Left lung (tissue), 4 donors: ENCODE measurements at regions not wholly inside any gene's neighbourhood (a gene's known extent, or its start where the extent isn't known, plus 50 kb on each side); places are given as distances from the start of the nearest gene placed in this dataset.

Experiments used
- ATAC-seq: fragments of 200-7000 bp; cut with Tn5 transposase; one replicate; pipeline ENCODE4 v1.9.1; 2020; ENCODE audit warnings: moderate library complexity
- DNase-seq, 4 donors: peaks; one replicate each; pipeline ENCODE4 v3.0.0-alpha.2; 2013 to 2020
- H3K27ac ChIP-seq, 2 donors: fragments of 200-600 bp; sonication (generic) in 1 of 2; one replicate each; pipeline versions ENCODE4 v1.5.0 to v1.8.0; 2020 to 2021
- H3K27me3 ChIP-seq, 2 donors: fragments of 200-600 bp; sonication (generic) in 1 of 2; one replicate each; pipeline versions ENCODE4 v1.5.0 to v1.8.0; 2020 to 2021
- H3K36me3 ChIP-seq, 2 donors: fragments of 200-600 bp; sonication (generic) in 1 of 2; one replicate each; pipeline versions ENCODE4 v1.5.0 to v1.8.0; 2020 to 2021
- H3K4me1 ChIP-seq, 2 donors: fragments of 200-600 bp; one replicate each; pipeline ENCODE4 v1.8.0; 2021
- H3K4me3 ChIP-seq, 2 donors: fragments of 200-600 bp; sonication (generic) in 1 of 2; one replicate each; pipeline versions ENCODE4 v1.5.0 to v1.8.0; 2020 to 2021; ENCODE audit warnings: mild to moderate bottlenecking in 1 of 2
- H3K9me3 ChIP-seq, 2 donors: fragments of 200-600 bp; sonication (generic) in 1 of 2; one replicate each; pipeline versions ENCODE4 v1.5.0 to v1.8.0; 2020 to 2021
- CTCF ChIP-seq, 2 donors: fragments of 200-600 bp; sonication (generic) in 1 of 2; IDR thresholded peaks; one replicate each; pipeline versions ENCODE4 v1.5.0 to v1.8.0; 2021; ENCODE audit warnings: antibody characterized with exemption in 2 of 2
- intact Hi-C, 2 donors: fragments of 100-400 bp; cut with DNase I; formaldehyde crosslinking; loops; one replicate each; pipeline versions ENCODE4 v1.11.2 to v1.14.2; 2022
- donor health status: DM: no; HTN: yes; CAD: no.
- donor health status: DM: no; HTN: no; CAD: no.

- DNase-seq (no peak), ATAC-seq (no peak)
- H3K36me3 ChIP-seq: no peaks in the 10 kb centered on the region
- no peak for TF ChIP-seq CTCF (IDR thresholded peaks at IDR 0.05)
- H3K4me3 ChIP-seq: no peak overlapping the region
- H3K4me1 ChIP-seq: no peaks in the 10 kb centered on the region
- intact Hi-C loops: no loop called here
- H3K9me3 ChIP-seq: no peaks in the 10 kb centered on the region
- no peak overlapping the region for H3K27ac ChIP-seq
- H3K27me3 ChIP-seq: no peaks in the 10 kb centered on the region
Measured at GRCh38 chr3:163045945-163046344, 1549.3 kb downstream of the OTOL1 start.

GRCh38 chr3:163048881-163049280, 1552.3 kb downstream of the OTOL1 start:
- no peak overlapping the region for H3K4me3 ChIP-seq
- intact Hi-C loops: no loop called here
- H3K27ac ChIP-seq: no peak overlapping the region
- H3K27me3 ChIP-seq: no peaks in the 10 kb centered on the region
- no peaks in the 10 kb centered on the region for H3K9me3 ChIP-seq
- H3K36me3 ChIP-seq: no peaks in the 10 kb centered on the region
- DNase-seq: no peak
- no peak for TF ChIP-seq CTCF (IDR thresholded peaks at IDR 0.05)
- no peaks in the 10 kb centered on the region for H3K4me1 ChIP-seq
- no peak for ATAC-seq

GRCh38 chr3:163056874-163057497, 1560.4 kb downstream of the OTOL1 start:
- H3K4me1 ChIP-seq: no peaks in the 10 kb centered on the region
- no peaks in the 10 kb centered on the region for H3K36me3 ChIP-seq
- intact Hi-C loops: no loop called here
- peak; percentile 57 for ATAC-seq
- H3K4me3 ChIP-seq: no peak overlapping the region
- H3K27ac ChIP-seq: no peak overlapping the region
- no peaks in the 10 kb centered on the region for H3K9me3 ChIP-seq
- peak in 1 of 4 donors; percentile 39 for DNase-seq
- TF ChIP-seq CTCF (IDR thresholded peaks at IDR 0.05): peak; percentile 41 to 45
- no peaks in the 10 kb centered on the region for H3K27me3 ChIP-seq

- peak in 1 of 4 donors; percentile 33 for DNase-seq
- Histone ChIP-seq H3K27me3 (no peaks in the 10 kb centered on the region), H3K4me3 (no peak overlapping the region), H3K9me3 (no peaks in the 10 kb centered on the region), H3K27ac (no peak overlapping the region), H3K4me1 (no peaks in the 10 kb centered on the region), H3K36me3 (no peaks in the 10 kb centered on the region)
- TF ChIP-seq CTCF (IDR thresholded peaks at IDR 0.05): no peak
- intact Hi-C loops: no loop called here
- ATAC-seq: peak; percentile 25
Measured at GRCh38 chr3:163058031-163058854, 1561.6 kb downstream of the OTOL1 start.

GRCh38 chr3:163071713-163072112, 1575.1 kb downstream of the OTOL1 start:
- Histone ChIP-seq H3K27me3 (no peaks in the 10 kb centered on the region), H3K36me3 (no peaks in the 10 kb centered on the region), H3K4me1 (no peaks in the 10 kb centered on the region), H3K4me3 (no peak overlapping the region), H3K27ac (no peak overlapping the region), H3K9me3 (peaks cover 0 to 18% of the 10 kb centered on the region in 2 donors)
- DNase-seq (peak in 2 of 4 donors; percentile 34 to 50), ATAC-seq (no peak)
- TF ChIP-seq CTCF (IDR thresholded peaks at IDR 0.05): no peak
- intact Hi-C loops: no loop called here
